AG08395 (cell line): ENCODE measurements at regions not wholly inside any gene's neighbourhood (a gene's known extent, or its start where the extent isn't known, plus 50 kb on each side); places are given as distances from the start of the nearest gene placed in this dataset.

ENCODE experiments used
- DNase-seq: peaks from one replicate; pipeline ENCODE4 v3.0.0; 2012; ENCODE audit warnings: mixed read lengths, low spot score

- no peak for DNase-seq
These were observed 115.0 kb upstream of the KIF5B start for GRCh38 chr10:32171204-32171603.

DNA sequence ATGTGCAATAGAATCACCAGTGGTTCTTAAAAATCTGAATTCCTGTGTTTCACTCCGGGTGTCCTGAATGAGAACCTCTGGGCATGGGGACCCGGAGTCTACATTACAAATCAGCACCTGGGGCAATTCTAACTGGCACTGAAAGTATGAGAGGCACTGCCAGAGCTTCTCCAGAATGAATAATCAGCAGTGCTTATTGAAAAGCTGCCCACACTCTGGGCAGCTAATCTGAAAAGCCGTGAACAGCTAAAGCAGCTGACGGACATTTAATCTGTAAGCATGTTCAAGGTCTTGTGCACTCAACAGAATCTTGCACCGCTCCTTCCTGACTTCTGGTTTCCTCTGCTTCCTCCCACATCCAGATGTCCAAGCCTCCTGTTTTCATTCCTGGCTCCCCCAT is 113.3 kb upstream of the KIF5B start:
- no peak for DNase-seq

GRCh38 chr10:32167450-32167849 is 111.2 kb upstream of the KIF5B start:
- no peak for DNase-seq

- no peak for DNase-seq
These were observed 110.1 kb upstream of the KIF5B start for GRCh38 chr10:32166365-32166764.

GRCh38 chr10:32163762-32164148 is 107.5 kb upstream of the KIF5B start:
- DNase-seq, result no peak

DNA sequence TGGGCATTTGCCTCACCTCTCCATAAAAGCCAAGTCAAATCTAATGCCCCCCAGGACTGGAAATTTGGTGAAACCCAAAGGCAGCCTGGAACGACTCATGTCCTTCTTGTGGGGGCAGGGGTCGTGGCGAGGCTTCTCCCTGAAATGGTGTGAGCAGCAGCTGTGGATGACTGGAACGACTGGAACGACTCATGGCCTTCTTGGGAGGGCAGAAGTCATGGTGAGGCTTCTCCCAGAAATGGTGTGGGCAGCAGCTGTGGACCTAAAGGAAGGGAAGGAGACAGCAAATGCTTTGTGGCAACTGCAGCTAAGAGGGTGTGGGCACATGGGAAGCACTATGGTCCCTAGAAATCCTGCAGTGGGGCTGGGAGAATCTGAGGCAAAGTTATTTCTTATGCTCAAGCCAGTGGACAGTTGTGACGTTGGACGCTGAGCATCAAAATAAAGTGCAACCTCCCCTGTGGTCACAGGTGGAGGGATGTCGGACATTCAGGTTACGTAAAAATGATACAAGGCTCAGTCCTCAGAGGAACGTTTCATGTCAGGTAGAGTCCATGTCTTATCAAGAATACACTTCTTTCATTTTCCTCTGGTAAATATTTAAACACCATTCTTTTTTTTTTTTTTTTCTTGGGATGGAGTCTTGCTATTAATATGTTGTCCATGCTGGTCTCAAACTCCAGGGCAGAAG is 107.0 kb upstream of the KIF5B start:
- peak; percentile 14 for DNase-seq

GRCh38 chr10:32161586-32161985 is 105.4 kb upstream of the KIF5B start:
- no peak for DNase-seq

DNA sequence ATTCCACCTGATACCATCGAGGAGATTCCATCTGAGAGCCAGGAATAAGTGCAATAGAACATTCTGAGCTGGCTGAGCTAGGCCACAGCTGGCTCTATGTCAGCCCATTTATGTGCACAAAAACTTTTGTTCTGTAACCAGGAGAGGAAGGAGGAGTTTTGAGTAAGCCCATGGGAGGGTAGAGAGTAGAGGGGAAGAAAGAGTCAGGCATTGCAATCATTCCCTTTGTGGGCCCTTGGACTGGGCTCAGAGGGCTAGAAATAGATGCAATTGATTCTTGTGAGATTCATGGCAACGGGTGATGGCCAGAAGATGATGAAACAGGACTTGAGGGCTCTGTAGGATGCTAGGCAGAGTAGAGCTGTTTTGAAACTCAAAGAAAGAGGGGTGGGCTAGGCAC is 104.6 kb upstream of the KIF5B start:
- no peak for DNase-seq

- DNase-seq, result no peak
These were observed 103.0 kb upstream of the KIF5B start for GRCh38 chr10:32159264-32159663.

- no peak for DNase-seq
These were observed 99.8 kb upstream of the KIF5B start for GRCh38 chr10:32156031-32156495.

- DNase-seq, result peak; percentile 58
These were observed 98.9 kb upstream of the KIF5B start for GRCh38 chr10:32155075-32155516.

DNA sequence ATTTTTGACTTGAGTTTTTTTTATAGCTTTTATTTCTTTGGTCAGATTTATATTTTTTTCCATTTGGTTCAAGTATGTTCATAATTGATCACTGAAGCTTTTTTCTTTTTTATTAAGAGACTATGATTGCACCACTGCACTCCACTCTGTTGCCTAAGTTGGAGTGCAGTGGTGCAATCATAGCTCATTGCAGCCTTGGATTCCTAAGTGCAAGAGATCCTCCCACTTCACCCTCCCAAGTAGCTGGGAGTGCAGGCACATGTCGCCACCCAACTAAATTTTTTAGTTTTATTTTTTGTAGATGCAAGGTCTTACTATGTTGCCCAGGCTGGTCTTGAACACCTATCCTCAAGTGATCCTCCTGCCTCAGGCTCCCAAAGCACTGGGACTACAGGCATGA is 97.7 kb upstream of the KIF5B start:
- DNase-seq, result no peak

DNA sequence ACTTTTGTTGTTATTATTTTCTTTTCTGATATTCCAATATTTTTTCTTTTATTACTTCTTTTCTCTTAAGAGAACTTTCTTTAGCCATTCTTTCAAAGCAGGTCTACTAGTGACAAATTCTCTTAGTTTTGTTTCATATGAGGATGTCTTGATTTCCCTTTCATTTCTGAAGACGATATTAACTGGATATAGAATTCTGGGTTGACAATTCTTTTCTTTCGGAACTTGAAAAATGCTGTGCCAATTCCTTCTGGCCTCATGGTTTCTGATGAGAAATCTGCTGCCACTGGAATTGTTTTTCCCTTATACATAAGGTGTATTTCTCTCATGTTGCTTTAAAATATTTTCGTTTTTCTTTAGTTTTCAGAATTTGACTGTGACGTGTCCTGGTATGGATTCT is 97.0 kb upstream of the KIF5B start:
- DNase-seq, result no peak

GRCh38 chr10:32151871-32152270 is 95.6 kb upstream of the KIF5B start:
- no peak for DNase-seq

- no peak for DNase-seq
These were observed 94.4 kb upstream of the KIF5B start for GRCh38 chr10:32150532-32151101.

- peak; percentile 92 for DNase-seq
These were observed 93.2 kb upstream of the KIF5B start for GRCh38 chr10:32149252-32149955.

GRCh38 chr10:32148864-32149251 is 92.6 kb upstream of the KIF5B start:
- DNase-seq, result no peak

GRCh38 chr10:32147730-32148129 is 91.5 kb upstream of the KIF5B start:
- DNase-seq, result no peak

DNA sequence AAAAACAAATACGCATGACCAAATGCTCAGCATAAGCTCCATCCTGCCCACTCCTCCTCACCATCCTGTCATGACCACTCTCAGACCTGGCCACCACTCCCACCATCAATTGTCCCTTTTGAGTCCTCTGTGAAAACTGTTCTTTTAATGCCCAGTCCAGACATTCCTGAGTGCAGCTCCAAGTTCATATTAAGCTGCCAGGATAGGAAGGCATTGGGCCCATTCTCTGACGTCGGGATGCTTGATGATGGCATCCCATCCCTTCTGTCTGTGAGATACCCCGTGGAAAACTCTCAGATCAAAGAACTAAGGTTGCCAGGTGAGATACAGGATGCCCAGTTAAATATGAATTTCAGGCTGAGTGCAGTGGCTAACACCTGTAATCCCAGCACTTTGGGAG is 89.9 kb upstream of the KIF5B start:
- no peak for DNase-seq

DNA sequence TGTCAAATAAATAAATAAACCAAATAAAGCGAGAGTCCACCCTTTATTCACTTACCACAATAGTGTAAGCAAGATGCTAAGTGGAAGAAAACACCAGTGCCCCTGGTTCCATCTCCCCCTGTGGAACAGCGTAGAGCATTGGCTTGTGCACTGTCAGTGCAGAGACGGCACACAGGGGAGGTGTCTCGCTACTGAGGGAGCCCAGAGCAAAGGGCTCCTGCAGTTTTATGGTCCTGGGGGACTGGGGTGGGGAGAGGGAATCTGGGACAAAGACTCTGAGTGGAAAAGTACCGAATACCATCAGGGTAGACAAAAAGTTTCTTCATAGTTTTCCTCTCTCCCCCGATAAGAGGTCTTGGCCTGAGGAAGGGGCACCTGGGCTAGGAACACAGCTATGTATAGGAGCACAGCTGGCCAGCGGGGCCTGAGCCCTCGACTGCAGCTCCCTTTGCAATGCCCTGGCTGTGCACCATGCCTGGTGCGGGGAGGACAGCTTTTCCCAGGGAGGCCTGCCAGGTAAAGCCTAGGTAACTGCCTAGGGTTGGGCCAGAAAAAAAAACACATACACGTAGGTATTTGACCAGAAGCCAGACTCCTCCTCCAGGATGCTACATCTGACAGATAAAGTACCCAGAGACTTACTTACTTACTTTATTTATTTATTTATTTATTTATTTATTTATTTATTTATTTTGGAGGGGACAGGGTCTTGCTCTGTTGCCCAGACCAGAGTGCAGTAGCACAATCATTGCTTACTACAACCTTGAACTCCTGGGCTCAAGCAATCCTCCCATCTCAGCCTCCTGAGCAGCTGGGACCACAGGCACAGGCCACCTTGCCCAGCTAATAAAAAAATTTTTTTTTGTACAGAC is 88.8 kb upstream of the KIF5B start:
- no peak for DNase-seq

DNA sequence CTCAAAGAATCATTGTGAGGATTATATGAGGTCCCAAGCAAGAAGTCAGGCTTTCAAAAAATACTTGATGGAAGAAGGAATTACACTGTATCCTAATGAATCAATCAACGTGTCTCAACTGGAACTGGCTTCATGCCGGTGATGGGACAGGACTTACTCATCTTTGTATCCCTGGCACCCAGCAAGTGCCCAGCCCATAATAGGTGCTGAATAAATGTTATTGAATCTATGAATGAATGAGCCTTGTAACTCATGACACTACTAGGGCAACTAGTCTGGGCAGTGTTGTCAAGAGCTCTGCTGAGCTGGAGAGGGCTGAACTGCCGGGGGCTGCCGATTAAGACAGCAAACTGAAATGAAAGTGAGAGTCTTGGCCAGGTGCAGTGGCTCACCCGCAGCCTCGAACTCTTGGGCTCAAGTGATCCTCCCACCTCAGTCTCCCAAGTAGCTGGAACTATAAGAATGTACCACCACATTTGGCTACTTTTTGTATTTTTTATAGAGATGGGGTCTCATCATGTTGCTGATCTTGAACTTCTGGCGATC is 87.2 kb upstream of the KIF5B start:
- DNase-seq, result no peak

DNA sequence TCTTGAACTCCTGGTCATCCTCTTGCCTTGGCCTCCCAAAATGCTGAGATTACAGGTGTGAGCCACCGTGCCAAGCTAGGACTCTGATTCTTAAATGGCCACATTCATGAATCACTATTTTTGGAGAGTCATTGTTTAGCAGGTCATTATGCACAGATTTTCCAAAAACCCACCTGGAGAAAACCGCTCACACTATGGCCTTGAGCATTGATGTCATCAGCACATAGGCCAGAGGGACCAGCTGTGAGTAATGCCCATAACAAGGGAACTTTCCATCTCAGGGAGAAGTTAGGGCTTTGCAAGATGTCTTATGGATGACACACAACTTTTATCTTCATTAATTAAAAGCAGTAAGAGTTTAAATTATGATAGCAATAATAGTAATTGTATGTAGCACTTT is 86.4 kb upstream of the KIF5B start:
- DNase-seq, result peak; percentile 27
